GM20000 (cell line): ENCODE measurements at regions not wholly inside any gene's neighbourhood (a gene's known extent, or its start where the extent isn't known, plus 50 kb on each side); places are given as distances from the start of the nearest gene placed in this dataset.

Experiments
- DNase-seq: peaks from one replicate; pipeline ENCODE4 v3.0.0; 2012; ENCODE audit warnings: low spot score
- TF ChIP-seq, protein P1 (sequence below): IDR thresholded peaks from 2 replicates; pipeline ENCODE4 v1.5.1; 2012; ENCODE audit warnings: mild to moderate bottlenecking, control low read depth; ENCODE audit errors: extremely low read depth, missing control alignments

DNA sequence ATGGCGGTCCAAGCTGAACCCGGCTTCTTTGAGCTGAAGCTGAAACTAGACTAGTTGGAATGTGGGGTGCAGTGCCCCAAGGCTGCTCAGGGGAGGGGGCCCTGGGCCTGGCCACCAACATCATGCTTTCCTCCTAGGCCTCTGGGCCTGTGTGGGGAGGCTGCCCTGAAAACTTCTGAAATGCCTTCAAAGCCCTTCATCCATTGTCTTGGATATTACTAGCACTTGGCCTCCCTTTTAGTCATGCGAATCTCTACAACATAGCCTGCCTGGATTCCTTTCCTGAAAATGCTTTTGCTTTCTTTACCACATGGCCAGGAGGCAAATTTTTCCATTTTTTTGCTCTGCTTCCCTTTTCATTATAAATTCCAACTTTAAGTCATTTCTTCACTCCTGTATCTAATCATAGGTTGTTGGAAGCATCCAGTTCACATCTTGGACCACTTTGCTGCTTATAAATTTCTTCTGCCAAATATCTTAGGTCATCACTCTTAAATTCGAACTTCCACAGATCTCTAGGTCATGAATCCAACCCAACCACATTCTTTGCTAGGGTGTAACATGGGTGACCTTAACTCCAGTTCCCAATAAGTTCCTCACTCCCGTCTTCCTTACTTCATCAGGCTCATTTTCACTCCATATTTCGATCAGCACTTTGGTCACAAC lies 103.4 kb downstream of the DDIT4L start:
- no peak for DNase-seq
- TF ChIP-seq, protein P1, sequence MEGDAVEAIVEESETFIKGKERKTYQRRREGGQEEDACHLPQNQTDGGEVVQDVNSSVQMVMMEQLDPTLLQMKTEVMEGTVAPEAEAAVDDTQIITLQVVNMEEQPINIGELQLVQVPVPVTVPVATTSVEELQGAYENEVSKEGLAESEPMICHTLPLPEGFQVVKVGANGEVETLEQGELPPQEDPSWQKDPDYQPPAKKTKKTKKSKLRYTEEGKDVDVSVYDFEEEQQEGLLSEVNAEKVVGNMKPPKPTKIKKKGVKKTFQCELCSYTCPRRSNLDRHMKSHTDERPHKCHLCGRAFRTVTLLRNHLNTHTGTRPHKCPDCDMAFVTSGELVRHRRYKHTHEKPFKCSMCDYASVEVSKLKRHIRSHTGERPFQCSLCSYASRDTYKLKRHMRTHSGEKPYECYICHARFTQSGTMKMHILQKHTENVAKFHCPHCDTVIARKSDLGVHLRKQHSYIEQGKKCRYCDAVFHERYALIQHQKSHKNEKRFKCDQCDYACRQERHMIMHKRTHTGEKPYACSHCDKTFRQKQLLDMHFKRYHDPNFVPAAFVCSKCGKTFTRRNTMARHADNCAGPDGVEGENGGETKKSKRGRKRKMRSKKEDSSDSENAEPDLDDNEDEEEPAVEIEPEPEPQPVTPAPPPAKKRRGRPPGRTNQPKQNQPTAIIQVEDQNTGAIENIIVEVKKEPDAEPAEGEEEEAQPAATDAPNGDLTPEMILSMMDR, result no peak

DNA sequence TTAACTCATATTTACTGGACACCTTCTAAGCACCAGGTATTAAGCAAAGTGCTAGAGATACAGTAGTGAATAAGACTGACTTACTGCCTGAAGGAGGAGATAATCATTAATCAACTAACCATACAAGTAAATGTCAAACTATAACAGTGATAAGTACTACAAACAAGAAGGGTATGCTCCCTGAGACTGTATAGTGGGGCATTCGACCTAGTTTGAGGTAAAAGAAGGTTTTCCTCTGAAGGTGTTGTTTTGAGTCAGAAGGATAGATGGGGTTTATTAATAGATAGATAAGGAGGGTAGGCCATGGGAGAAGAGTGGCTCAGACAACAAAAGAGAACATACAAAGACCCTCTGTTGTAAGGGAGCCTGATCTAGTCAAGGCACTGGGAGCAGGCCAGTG lies 105.4 kb downstream of the DDIT4L start:
- no peak for DNase-seq
- TF ChIP-seq, protein P1, result no peak

DNA sequence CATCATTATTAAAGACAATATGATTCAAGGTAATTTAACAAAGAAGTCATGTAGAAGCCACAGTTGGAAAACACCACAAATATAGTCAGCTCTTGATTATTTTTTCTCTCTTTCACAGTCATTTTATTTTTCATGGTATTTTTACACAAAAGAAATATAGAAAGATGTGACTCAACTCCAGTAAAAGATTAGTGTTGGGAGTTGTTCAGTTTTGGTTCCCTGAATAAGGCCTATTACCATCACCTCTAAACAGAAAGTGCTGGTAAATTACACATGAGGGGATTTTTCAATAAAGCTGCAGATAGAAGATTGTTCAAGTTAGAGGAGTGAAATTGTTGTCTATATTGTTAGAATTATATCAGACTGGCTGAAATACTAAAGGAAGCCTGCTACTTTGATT lies 107.0 kb downstream of the DDIT4L start:
- TF ChIP-seq, protein P1, result no peak
- no peak for DNase-seq

DNA sequence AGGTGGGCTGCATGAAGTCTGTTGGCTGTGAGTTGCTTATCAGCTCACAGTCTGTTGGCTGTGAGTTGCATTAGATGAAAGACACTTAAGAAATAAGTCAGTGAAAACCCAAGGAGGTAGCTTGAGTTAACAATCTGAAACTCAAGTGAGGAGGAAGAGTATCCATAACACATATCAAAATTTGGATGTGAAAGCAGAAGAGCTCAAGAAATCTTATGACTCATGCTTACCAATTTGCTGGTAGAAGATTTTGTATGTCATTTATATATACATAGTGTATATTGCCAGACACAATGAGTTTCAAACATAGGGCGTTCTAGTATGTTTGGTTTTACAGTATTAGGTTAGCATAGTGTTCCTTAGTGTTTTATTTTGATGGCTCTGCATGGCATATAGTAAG lies 107.4 kb downstream of the DDIT4L start:
- TF ChIP-seq, protein P1, result no peak
- no peak for DNase-seq

DNA sequence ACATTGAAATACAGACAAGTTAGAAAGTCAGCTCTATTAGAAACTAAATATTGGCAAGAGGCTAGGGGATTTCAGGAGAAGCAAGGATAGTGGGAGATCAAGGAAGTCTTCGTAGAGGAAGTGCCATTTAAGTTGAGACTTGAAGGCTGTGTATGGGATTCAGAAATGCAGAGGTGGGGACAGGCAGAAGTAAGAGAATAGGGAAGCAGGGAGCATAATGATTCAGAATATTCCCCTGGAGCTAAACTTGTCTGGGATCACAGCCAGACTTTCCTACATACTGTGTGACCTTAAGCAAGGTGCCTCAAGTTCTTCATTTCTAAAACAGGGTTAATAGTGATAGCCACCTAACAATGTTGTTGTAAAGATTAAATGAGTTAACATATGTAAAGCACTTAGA lies 108.8 kb downstream of the DDIT4L start:
- DNase-seq, result no peak
- TF ChIP-seq, protein P1, result no peak

DNA sequence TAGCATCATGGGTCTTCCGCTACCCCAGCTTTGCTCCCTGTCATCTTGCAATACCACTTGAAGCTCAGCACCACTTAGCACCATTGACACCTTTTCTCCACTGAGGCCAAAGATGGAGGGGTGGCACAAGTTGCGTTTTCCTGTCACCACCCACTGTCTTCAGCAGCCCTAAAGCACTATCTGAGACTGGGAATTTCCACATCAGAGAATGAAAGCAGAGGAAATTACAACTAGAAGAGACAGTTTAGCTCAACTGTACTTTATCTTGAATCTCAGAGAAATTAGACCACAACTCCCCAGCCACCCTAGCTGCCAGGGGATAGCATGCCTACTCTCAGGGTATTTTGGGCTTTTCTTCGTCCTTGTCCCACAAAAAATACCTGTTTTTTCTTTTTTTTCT lies 111.0 kb downstream of the DDIT4L start:
- TF ChIP-seq, protein P1, result no peak
- DNase-seq, result no peak

DNA sequence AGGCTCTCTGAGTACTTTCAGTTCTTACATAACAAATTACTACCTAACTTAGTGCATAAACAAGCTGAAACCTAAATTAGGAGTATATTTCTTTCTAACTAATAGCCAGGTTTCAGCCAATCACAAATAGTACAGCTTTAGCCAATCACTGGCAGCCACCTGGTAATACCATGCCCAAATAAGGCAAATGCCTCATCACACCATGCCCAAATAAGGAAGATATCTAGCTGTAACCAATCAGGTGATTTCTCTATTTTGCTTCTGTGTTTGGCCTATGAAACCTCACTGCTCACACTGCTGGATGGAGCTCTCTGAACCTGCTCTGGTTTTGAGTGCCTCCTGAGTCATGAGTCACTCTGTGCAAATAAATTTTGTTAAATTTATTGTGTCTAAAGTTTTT lies 113.5 kb downstream of the DDIT4L start:
- TF ChIP-seq, protein P1, result no peak
- DNase-seq, result no peak
